ENCODE measurements at regions not wholly inside any gene's neighbourhood (a gene's known extent, or its start where the extent isn't known, plus 50 kb on each side); places are given as distances from the start of the nearest gene placed in this dataset.
"Not testable (repeated sequence)": the region's sequence is repeated elsewhere in the genome, so short reads cannot be mapped to it uniquely, and the experiment has no call there.

GRCh38 chr6:69466979-69467570 lies 329.7 kb downstream of the LMBRD1 start:
- POLR2A ChIA-PET, result interaction anchor here (0.6 kb wide), 1 partner anchor 1219 kb away, joined by 3 read pairs; no protein-coding TSS in a partner anchor
- H4K20me1 ChIP-seq (ENCODE audit: insufficient read depth, low read length), result no peaks in the 10 kb centered on the region
- H3K4me3 ChIP-seq (ENCODE audit: low read depth, low read length, poor library complexity, severe bottlenecking), result no peak overlapping the region
- H3K4me1 ChIP-seq (ENCODE audit: insufficient read depth, low read length, poor library complexity, severe bottlenecking), result no peaks in the 10 kb centered on the region
- no peaks in the 10 kb centered on the region for H3K9me3 ChIP-seq (ENCODE audit: low read length)
- TF ChIP-seq, protein P1, sequence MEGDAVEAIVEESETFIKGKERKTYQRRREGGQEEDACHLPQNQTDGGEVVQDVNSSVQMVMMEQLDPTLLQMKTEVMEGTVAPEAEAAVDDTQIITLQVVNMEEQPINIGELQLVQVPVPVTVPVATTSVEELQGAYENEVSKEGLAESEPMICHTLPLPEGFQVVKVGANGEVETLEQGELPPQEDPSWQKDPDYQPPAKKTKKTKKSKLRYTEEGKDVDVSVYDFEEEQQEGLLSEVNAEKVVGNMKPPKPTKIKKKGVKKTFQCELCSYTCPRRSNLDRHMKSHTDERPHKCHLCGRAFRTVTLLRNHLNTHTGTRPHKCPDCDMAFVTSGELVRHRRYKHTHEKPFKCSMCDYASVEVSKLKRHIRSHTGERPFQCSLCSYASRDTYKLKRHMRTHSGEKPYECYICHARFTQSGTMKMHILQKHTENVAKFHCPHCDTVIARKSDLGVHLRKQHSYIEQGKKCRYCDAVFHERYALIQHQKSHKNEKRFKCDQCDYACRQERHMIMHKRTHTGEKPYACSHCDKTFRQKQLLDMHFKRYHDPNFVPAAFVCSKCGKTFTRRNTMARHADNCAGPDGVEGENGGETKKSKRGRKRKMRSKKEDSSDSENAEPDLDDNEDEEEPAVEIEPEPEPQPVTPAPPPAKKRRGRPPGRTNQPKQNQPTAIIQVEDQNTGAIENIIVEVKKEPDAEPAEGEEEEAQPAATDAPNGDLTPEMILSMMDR (conservative IDR thresholded peaks at IDR 0.05; ENCODE audit: low read length), result no peak
- no peaks in the 10 kb centered on the region for H3K36me3 ChIP-seq (ENCODE audit: insufficient read depth, low read length)
- H3K9me2 ChIP-seq (ENCODE audit: insufficient read depth, low read length), result no peaks in the 10 kb centered on the region
- BruUV-seq (replicated peaks), result no TSS peak
- no peaks in the 10 kb centered on the region for H3K79me2 ChIP-seq (ENCODE audit: insufficient read depth, low read depth, low read length)
- intact Hi-C loops (cut with micrococcal nuclease; ENCODE audit: unreplicated experiment), result no loop called here
- CTCF ChIA-PET (ENCODE audit: unreplicated experiment), result no interaction called here
- DNase-seq (ENCODE audit: low spot score), result no peak
- no peak overlapping the region for H3K4me2 ChIP-seq (ENCODE audit: low read length)
- no peak overlapping the region for H2AFZ ChIP-seq (ENCODE audit: low read length)
- no peak overlapping the region for H3K27ac ChIP-seq (ENCODE audit: low read depth, low read length, poor library complexity, severe bottlenecking)

DNA sequence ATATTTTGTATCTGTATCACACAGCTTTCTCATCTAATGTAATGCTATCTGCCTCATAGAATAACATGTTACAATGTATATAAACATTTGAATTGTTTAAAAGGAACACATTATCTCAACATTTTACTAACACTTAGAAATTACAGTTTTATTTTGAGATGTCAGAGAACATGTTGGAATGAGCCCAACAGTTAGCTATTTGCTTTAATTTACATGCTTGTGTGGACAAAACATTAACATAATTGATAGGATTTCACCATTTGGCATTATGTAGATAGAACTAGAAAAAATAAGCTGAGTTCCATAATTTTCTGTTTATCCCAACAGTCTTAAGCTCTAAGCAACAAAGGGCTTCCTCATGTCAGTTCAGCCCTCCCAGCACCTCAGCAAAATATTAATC lies 330.9 kb downstream of the LMBRD1 start:
- H3K27ac ChIP-seq (ENCODE audit: low read depth, low read length, poor library complexity, severe bottlenecking), result no peak overlapping the region
- H3K9me2 ChIP-seq (ENCODE audit: insufficient read depth, low read length), result no peaks in the 10 kb centered on the region
- no peak for TF ChIP-seq EZH2phosphoT487 (IDR thresholded peaks at IDR 0.05; ENCODE audit: borderline replicate concordance, low read depth, low read length)
- TF ChIP-seq, protein P1 (conservative IDR thresholded peaks at IDR 0.05; ENCODE audit: low read length), result no peak
- intact Hi-C loops (cut with micrococcal nuclease; ENCODE audit: unreplicated experiment), result no loop called here
- H3K9me3 ChIP-seq (ENCODE audit: low read length), result no peaks in the 10 kb centered on the region
- H3K4me2 ChIP-seq (ENCODE audit: low read length), result no peak overlapping the region
- no peak overlapping the region for H3K4me3 ChIP-seq (ENCODE audit: low read depth, low read length, poor library complexity, severe bottlenecking)
- ChIA-PET POLR2A (interaction anchor here (0.6 to 0.7 kb wide), 2 partner anchors 9 to 113 kb away, joined by 3 read pairs; no protein-coding TSS in a partner anchor), CTCF (ENCODE audit: unreplicated experiment) (no interaction called here)
- H3K4me1 ChIP-seq (ENCODE audit: insufficient read depth, low read length, poor library complexity, severe bottlenecking), result no peaks in the 10 kb centered on the region
- H2AFZ ChIP-seq (ENCODE audit: low read length), result no peak overlapping the region
- H3K36me3 ChIP-seq (ENCODE audit: insufficient read depth, low read length), result no peaks in the 10 kb centered on the region
- DNase-seq (ENCODE audit: low spot score), result no peak
- no TSS peak for BruUV-seq (replicated peaks)
- no peaks in the 10 kb centered on the region for H4K20me1 ChIP-seq (ENCODE audit: insufficient read depth, low read length)
- no peaks in the 10 kb centered on the region for H3K79me2 ChIP-seq (ENCODE audit: insufficient read depth, low read depth, low read length)

GRCh38 chr6:69456086-69456485 lies 340.7 kb downstream of the LMBRD1 start:
- BruUV-seq (replicated peaks), result no TSS peak
- CTCF ChIA-PET (ENCODE audit: unreplicated experiment), result no interaction called here
- POLR2A ChIA-PET, result no interaction called here
- H3K4me3 ChIP-seq (ENCODE audit: low read depth, low read length, poor library complexity, severe bottlenecking), result no peak overlapping the region
- no peaks in the 10 kb centered on the region for H3K36me3 ChIP-seq (ENCODE audit: insufficient read depth, low read length)
- H3K9me2 ChIP-seq (ENCODE audit: insufficient read depth, low read length), result no peaks in the 10 kb centered on the region
- no peaks in the 10 kb centered on the region for H3K79me2 ChIP-seq (ENCODE audit: insufficient read depth, low read depth, low read length)
- H3K27ac ChIP-seq (ENCODE audit: low read depth, low read length, poor library complexity, severe bottlenecking), result no peak overlapping the region
- no peaks in the 10 kb centered on the region for H3K9me3 ChIP-seq (ENCODE audit: low read length)
- no peak overlapping the region for H3K4me2 ChIP-seq (ENCODE audit: low read length)
- intact Hi-C loops (cut with micrococcal nuclease; ENCODE audit: unreplicated experiment), result no loop called here
- no peaks in the 10 kb centered on the region for H4K20me1 ChIP-seq (ENCODE audit: insufficient read depth, low read length)
- TF ChIP-seq, protein P1 (conservative IDR thresholded peaks at IDR 0.05; ENCODE audit: low read length), result no peak
- no peak for TF ChIP-seq EZH2phosphoT487 (IDR thresholded peaks at IDR 0.05; ENCODE audit: borderline replicate concordance, low read depth, low read length)
- DNase-seq (ENCODE audit: low spot score), result no peak
- H3K4me1 ChIP-seq (ENCODE audit: insufficient read depth, low read length, poor library complexity, severe bottlenecking), result no peaks in the 10 kb centered on the region
- H2AFZ ChIP-seq (ENCODE audit: low read length), result no peak overlapping the region

DNA sequence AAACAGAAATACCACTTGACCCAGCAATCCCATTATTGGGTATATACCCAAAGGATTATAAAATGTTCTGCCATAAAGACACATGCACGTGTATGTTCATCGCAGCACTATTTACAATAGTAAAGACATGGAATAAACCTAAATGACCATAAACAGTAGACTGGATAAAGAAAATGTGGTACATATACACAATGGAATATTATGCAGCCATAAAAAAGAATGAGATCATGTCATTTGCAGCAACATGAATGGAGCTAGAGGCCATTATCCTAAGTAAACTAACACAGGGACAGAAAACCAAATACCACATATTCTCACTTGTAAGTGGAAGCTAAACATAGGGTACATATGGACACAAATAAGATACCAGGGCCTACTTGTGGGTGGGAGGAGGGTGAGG lies 342.2 kb downstream of the LMBRD1 start:
- H3K4me3 ChIP-seq (ENCODE audit: low read depth, low read length, poor library complexity, severe bottlenecking); H3K27ac ChIP-seq (ENCODE audit: low read depth, low read length, poor library complexity, severe bottlenecking); BruUV-seq (replicated peaks); H3K9me2 ChIP-seq (ENCODE audit: insufficient read depth, low read length); H3K9me3 ChIP-seq (ENCODE audit: low read length); H3K36me3 ChIP-seq (ENCODE audit: insufficient read depth, low read length); intact Hi-C loops (cut with micrococcal nuclease; ENCODE audit: unreplicated experiment); H4K20me1 ChIP-seq (ENCODE audit: insufficient read depth, low read length); H3K4me2 ChIP-seq (ENCODE audit: low read length); CTCF ChIA-PET (ENCODE audit: unreplicated experiment); H2AFZ ChIP-seq (ENCODE audit: low read length); DNase-seq (ENCODE audit: low spot score); H3K79me2 ChIP-seq (ENCODE audit: insufficient read depth, low read depth, low read length); H3K4me1 ChIP-seq (ENCODE audit: insufficient read depth, low read length, poor library complexity, severe bottlenecking): not testable (repeated sequence)
- POLR2A ChIA-PET, result interaction anchor here (0.7 kb wide), 1 partner anchor 338 kb away, joined by 3 read pairs; no protein-coding TSS in a partner anchor
